ENCODE measurements at regions not wholly inside any gene's neighbourhood (a gene's known extent, or its start where the extent isn't known, plus 50 kb on each side); places are given as distances from the start of the nearest gene placed in this dataset.
A peak's percentile ranks its signal among the peaks of the same experiment; 100 is the strongest.
"Not testable (repeated sequence)": the region's sequence is repeated elsewhere in the genome, so short reads cannot be mapped to it uniquely, and the experiment has no call there.

GRCh38 chr2:11997142-11997541, 250.7 kb downstream of the LPIN1 start:
- no peak for DNase-seq

GRCh38 chr2:11998218-11998617, 251.8 kb downstream of the LPIN1 start:
- DNase-seq: peak in 1 of 5 experiments; percentile 76

GRCh38 chr2:11998626-11999378, 252.4 kb downstream of the LPIN1 start:
- peak in 1 of 5 experiments; percentile 61 for DNase-seq

DNA sequence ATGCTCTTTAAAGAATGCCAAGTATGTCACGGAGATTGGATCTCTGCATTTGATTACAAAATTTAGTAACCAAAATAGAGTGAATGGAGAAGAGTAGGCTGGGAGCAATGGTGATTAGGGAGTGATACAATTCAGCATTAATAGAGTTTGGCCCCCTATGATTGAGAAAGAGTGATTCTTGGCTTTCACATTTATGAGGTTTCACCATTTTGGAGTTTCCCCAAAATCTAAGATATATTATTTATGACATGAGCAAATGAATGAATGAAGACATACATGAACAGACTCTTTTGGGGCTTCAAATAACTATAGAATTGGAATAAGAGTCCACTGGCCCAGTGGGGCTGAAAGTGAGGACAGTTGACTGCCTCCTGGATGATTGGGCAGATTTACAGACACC, 255.2 kb downstream of the LPIN1 start:
- no peak for DNase-seq

DNA sequence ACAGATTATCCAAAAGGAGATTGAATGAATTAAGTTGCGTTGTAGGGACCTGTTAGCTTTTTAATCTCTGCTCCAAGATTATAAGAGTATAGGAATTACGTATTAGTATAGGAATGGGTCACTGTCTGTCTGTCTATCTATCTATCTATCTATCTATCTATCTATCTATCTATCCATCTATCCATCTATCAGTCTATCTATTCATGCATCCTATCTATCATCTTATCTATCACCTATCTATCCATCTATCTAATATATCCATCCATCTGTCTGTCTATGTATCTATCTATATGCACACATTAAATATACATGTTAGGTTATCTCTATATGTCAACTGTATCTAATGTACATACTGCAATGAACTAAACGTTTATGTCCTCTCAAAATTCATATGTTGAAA, 255.8 kb downstream of the LPIN1 start:
- DNase-seq: no peak

DNA sequence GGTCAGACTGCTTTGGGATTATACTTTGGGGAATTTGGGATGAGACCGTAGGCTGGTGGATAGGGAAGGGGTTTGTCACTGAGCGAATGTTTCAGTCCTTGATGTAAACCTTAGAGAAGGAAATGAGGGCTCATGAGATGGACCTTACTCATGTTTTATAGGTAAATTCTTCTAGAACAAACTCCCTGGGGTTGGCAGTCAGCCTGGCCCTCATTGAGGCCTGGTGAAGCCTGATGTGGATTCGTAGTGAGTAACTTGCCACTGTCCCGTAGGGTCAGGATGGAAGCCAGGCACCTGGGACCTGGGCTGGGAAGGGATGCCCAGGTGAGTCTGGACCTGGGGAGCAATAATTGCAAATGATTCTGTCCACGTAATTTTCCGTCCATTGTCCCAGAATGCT, 258.3 kb downstream of the LPIN1 start:
- DNase-seq: no peak

- DNase-seq: peak in 4 of 5 experiments; percentile 11 to 86 (median 64)
Measured at GRCh38 chr2:12005886-12006681, 259.7 kb downstream of the LPIN1 start.

GRCh38 chr2:12006850-12007249, 260.4 kb downstream of the LPIN1 start:
- DNase-seq: no peak

DNA sequence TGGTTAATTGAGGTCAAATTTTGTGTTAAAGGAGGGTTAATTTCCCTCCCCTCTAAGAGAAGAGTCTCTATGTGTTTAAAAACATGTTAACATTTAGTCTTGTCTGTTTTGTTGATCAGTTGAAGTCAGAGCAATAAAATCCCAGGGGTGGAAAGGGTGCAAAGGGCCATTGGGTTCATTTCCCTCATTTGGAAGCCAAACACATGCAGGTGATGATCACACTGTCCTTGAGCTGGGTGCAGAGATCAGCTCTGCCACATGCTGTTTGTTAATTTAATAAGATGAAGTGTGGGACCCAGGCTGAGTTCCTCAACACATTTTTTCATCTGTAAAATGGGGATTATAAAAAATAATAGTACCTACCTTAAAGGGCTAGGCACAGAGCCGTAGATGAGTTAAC, 260.9 kb downstream of the LPIN1 start:
- no peak for DNase-seq

GRCh38 chr2:12008425-12009061, 262.1 kb downstream of the LPIN1 start:
- peak in 1 of 5 experiments; percentile 48 for DNase-seq

DNA sequence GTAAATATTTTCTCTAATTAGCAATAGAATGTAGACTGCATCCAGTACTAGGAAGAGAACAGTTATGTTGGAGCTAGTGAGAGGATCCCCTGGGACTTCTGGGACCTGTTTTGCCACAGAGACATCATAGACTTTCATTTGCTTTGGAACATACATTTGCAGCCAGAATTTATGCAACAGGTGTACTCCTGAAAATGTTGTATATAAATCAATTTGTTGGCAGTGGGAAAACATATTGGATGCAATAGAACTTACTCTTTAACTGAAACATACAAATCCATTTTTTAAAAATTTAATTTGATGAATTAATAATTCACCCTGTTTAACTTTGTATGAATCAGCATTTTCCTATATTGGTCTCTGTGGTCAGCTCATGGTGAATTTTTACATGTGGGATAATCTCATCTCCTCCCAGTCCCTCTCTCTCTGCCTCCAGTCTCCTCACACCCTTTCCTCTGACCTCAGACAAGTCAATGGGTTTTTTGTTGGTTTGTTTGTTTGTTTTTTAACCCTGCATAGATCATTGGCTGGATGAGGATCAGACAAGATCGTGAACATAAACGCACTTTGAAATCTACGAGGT, 263.0 kb downstream of the LPIN1 start:
- DNase-seq: no peak

GRCh38 chr2:12010059-12010458, 263.6 kb downstream of the LPIN1 start:
- no peak for DNase-seq

DNA sequence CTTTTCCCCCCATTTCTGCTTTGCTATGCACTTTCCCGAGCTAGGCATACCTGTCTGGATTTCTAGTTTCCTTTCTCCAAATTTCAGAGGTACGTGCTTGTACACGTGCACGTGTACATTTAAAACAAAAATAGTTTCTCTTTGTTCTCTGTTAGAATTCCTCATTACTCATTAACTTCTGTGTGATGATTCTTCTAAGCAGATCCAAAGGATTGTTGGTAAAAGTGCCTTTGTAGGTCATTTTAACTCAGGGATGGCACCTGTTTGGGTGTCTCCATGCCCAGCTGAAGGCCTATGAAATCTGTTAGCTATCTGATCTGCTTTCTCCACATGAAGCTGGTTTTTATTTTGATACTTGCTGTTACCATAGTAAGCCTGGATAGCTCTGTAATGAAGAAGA, 264.3 kb downstream of the LPIN1 start:
- DNase-seq: no peak

DNA sequence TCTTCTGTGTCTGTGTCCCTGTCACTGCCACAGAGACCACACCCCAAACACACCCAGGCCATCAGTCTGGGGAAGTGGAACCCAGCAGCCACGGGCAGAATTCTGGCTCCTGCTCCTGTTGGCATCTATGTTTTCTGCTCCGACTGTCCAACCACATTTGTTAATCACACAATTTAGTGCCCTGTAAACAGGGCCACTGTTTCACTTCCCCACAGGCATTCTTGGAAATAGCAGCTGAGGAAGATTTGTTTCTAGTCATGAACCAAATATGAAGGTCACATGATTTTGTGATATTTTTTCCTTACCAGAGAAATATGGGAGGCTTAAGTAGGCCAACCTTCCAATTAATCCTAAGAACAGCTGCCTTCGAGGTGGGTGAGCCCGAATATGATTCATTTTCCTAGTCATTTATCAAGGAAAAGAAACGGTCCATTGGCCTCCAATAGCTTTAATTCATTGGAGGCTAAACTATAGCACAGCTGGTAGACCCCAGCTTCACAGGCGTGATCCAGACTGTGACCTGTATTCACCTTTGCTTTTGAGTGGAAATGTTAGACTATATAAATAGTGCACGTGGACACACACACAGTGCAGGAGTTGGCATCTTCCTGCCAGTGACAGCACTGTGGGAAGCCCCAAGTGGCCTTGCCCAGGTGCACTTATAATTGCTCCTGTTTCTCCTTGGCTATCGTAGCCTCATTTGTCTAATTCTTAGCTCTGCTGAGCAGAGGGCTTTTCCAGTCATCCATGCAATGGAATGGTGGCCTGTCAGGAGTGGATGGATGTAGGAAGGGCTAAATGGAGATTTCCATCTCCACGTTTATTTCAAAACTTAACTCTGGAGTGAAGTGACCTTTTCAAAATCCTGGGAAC, 267.9 kb downstream of the LPIN1 start:
- DNase-seq: no peak

GRCh38 chr2:12017499-12018157, 271.2 kb downstream of the LPIN1 start:
- no peak for DNase-seq

GRCh38 chr2:12018726-12019125, 272.3 kb downstream of the LPIN1 start:
- DNase-seq: not testable (repeated sequence)

DNA sequence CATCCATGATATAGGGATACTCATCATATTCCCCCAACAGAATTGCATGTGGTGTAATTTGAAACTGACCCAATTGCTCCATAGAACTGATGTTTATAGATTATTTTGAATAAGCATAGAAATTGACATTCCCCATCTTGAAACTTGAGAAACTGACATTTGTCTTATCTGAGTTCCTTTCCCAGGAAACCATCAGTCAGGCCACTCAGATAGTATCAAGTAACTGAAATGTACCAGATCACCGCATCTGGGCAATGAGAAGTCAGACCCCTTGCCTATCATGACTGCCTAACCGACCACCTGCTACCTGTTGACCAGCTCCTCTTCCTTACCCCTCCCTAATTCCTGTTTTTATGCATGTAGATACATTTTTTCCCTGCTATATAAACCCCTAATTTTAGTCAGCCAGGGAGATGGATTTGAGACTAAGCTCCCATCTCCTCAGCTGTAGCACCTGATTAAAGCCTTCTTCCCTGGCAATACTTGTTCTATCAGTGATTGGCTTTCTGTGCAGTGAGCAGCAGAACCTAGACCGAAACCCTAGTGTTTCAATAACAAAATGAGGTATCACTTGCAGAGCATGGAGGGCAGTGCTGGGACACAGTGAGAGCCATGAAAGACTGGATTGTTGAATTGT, 274.5 kb downstream of the LPIN1 start:
- no peak for DNase-seq

- DNase-seq: not testable (repeated sequence)
Measured at GRCh38 chr2:12024197-12024907, 277.9 kb downstream of the LPIN1 start.

GRCh38 chr2:12027136-12027535, 280.7 kb downstream of the LPIN1 start:
- no peak for DNase-seq

DNA sequence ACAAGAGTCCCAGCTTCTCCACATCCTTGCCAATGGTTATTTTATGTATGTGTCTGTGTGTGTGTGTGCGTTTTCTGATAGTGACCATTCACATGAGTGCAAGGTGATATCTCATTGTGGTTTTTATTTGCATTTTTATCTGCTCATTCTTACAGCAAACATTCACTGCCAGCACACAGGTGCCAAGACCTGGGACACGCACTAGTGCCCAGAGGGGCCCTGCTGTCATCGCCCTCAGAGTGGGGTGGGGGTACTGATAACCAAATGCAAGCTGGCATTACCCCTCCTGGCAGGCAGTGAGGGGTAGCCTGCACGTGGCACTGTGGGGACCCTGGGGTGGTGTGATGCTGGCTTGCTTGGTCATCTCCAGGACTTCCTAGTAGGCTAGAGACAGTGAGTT, 285.4 kb downstream of the LPIN1 start:
- DNase-seq: no peak

Measured in T-helper 2 cell (primary cell).